SIG-M5 treated with dmso at 0.1 percent for 504 hours (cell line): ENCODE measurements at regions not wholly inside any gene's neighbourhood (a gene's known extent, or its start where the extent isn't known, plus 50 kb on each side); places are given as distances from the start of the nearest gene placed in this dataset.
A peak's percentile ranks its signal among the peaks of the same experiment; 100 is the strongest.
"Not testable (repeated sequence)": the region's sequence is repeated elsewhere in the genome, so short reads cannot be mapped to it uniquely, and the experiment has no call there.

Experiments used
- DNase-seq: peaks from one replicate; lab custom pipeline; 2025; ENCODE audit not compliant: unreplicated experiment; lab: John Stamatoyannopoulos, UW

DNA sequence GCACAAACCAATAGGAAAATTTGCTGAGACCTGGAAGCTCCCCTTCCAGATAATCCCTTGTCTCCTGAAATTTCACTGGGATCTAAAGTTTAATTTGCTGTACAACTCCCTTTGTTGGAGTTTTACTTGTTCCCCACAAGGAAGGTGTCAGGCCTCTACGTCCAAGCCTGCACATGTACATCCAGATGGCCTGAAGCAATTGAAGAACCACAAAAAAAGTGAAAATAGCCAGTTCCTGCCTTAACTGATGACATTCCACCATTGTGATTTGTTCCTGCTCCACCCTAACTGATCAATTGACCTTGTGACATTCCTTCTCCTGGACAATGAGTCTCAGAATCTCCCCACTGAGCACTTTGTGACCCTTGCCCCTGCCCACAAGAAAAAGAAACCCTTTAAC is 716.0 kb upstream of the PCDH20 start:
- DNase-seq, result no peak

DNA sequence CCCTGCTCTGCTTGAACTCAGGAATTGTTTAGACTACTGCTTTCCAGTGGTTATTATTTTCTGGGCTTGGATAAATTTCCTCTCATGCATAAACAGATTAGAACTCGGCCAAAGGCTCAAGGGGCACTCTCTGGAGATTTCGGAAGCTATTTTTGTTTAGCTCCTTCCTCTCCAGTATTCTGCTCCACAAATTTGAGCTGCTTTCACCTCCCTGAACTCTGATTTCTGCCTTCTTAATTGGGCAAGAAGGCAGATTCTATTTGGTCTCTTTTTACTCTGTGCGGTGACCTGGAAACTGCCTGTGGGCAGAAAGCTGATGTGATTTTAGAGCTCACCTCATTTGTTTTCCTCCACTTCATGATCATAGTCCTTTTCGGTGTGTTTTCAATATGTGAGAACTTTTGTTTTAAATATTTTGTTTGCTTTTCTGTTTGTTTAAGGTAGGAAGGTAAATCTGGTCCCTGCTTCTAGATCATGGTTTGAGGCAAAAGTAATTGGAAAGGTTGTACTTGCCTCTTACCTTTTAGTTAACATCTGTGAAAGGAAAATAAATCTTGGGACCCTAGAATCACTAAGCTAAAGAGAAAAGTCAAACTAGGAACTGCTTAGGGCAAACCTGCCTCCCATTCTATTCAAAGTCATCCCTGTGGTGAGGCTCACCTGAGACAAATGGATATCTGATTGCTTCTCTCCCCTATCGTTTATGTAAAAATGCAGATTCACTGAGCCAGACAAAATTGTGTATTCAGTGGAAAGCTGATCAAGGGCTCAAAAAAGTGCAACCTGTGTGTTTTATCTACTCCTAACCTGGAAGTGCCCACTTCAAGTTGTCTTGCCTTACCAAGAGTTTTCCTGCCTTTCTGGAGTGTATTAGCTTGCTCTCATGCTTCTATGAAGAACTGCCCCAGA is 714.7 kb upstream of the PCDH20 start:
- DNase-seq, result no peak

DNA sequence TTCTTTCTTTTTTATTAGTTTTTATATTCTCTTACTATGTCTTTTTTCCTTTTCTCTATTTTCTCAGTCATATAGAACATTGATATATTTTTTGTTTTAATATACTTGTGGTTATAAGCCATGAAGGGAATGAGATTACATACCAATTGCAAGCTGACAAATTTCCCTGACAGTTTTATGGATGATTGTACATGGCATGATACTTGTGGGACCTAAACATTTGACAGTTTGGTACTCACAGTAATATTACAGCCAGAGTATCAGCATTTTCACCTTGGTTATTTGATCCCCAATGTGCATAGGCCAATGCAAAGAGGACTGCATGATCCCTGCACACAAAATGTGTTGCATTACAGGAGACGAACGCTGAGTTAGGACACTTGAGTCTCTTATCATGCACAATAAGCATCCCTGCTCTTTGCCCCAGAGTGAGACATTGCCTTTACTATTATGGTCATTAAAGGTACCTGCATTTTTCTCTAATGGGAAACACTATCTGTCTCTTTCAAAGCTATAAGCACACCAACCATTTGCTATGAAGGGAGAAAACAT is 713.4 kb upstream of the PCDH20 start:
- DNase-seq, result no peak

DNA sequence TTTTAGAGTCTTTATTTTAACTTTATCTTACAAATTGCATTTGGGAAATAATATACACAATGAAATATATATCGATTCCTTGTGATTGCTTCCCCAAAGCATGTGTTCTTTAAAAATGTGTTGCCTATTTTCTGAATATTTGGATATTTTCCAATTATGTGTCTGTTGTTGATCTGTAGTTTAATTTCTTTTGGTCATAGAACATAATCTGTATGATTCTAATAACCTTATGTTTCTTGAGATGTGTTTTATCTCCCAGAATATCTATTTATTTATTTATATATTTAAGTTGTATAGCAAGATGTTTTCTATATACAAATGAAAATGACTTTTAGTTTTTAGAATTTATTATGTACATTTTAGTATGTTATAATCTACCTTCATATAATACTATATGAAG is 710.8 kb upstream of the PCDH20 start:
- no peak for DNase-seq

DNA sequence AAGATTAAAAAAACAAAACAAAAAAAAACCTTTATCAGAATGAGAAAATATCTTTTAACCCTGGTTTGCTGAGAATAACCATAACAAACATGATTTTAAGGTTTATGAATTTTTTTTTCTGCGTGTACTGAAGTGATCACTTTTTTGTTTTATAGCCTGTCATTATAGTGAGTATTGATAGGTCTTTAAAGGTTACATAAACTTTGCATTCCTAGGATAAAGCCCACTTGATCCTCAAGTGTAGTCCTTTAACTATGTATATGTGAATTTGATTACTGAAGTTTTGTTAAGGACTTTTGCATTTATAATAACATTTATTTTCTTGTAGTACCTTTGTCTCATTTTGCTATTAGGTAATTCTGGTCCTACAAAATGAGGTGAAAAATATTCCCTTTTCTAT is 709.8 kb upstream of the PCDH20 start:
- DNase-seq, result no peak

DNA sequence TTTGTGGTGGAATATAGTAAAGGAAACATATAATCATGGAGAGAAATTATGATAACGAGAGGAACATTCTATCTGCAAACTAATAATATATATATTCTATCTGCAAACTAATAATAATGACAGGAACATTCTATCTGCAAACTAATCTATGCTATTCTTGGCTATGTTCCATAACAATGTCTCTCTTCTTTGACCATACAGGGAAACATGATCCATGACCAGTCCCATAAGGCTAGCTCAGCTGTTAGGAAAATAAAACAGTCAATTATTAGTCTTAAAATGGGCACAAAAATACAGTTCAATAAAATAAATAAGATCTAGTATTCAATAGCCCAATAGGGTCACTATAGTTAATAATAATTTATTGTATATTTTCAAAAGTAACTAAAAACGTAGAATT is 707.8 kb upstream of the PCDH20 start:
- no peak for DNase-seq

DNA sequence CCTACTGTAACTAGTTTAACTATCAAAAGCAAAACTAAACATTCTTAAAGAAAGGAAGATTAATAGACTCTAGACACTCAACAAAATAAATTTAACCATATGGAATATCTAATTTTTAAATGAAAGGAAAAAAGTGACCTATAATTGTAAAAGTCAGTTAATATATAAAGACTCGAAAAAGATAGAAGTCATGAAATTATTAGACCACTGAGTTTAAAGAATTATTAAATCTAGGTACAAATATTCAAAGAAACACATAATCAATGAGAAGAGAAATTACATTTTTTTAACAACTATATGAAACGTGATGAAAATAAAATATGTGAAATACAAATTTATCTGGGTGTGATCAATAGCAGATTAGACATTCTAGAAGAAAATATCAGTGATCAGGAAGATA is 706.8 kb upstream of the PCDH20 start:
- no peak for DNase-seq

DNA sequence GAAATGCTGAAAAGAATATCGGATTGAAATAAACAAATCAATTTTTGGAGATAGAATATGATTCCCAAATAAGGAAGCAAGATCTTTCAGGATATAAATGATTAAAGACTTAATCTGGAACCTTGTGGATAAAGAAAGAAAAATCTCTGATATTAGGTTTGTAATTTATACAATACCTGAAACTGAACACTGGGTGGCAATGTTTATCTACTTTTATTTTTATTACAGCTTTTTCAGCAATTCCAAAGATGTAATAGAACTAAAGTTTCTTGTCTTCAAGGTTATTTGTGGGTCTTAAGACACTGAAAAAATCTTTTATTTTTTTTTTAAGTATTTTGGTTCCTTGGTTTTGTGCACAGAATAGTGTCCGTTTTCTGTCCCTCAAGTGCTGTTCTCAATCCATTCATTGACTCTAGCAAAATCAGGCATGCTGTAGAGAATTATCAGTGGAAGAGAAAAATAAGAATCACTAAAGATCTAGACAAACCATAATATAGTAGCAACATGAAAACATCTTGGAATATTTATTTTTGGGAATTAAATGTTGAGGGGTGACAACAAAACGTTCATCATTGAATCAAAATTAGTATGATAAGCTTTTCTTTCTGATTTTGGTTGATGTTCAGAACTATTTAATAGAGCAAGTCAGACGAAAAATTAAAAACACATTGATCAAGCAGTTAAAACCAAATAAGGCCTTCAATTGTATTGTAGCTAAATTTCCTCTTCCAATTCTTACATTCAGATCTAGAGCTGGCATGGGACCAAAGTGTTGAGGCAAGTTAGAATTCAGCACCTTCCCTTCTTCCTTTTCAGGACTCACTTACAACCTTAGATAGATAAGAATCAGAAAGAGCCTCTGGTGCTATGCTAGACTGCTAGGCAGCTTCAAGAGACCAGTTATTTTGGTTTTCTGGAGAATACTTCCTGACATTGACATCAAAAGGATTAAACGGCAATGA is 704.4 kb upstream of the PCDH20 start:
- DNase-seq, result peak; percentile 3

DNA sequence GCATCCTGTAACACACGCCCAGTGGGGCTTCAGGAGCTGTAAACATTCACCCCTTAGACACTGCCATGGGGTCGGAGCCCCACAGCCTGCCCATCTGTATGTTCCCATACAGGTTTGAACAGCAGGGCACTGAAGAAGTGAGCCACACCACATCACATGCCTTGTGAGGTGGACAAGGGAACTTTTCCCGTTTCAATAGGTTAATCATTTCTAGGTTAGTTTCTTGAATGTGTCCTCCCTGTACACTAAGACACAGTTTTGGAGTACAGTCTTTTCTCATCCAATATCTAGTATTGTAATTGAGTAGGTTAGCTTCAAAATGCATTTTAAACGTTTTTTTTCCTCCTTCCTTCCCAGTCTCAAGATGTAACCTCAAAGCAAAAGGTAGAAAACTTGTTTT is 700.2 kb upstream of the PCDH20 start:
- no peak for DNase-seq

DNA sequence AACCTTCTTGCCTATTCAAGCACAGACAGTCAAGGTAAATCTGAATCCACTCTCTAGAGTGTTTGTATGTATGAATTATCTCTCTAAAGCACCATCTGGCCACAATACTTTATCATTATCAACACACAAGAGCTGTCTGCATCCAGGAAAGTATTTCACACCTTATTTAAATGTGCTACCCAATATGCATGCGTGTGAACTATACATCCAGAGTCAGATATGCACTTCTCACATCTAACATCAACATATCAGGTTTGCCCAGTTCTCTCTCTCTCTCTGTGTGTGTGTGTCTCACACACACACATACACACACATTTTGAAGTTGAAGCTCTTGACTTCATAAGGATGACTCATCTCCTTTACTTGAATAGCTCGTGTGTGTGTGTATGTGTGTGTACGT is 697.5 kb upstream of the PCDH20 start:
- no peak for DNase-seq

DNA sequence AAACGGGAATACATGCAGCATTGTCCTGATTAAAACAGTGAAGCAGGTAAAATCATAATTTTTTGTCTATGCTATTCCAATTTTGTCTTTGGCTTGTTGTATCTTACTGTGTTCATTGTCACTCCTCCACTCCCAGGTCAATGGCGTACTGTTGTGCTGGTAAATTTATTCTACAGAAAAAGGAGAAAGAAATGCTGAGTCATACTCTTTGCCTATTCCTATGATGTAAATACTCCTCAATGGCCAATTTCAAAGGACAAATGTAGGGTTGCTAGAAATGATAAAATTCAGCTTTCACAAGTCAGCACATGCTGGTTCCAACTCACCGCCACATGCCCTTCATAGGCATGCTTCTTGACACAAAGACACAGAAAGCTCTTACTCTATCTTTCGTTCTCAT is 694.4 kb upstream of the PCDH20 start:
- no peak for DNase-seq

DNA sequence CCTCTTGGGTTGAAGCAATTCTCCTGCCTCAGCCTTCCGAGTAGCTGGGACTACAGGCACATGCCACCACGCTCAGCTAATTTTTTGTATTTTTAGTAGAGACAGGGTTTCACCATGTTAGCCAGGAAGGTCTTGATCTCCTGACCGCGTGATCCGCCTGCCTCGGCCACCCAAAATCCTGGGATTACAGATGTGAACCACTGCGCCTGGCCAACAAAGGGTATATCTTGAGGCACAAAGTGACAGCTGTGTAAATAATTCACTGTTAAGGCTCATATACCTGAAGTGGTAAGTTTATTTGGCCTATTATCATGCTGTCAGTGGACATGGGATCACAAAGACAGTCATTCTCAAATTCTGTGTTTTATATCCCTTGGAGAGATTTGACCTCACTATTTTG is 688.5 kb upstream of the PCDH20 start:
- not testable (repeated sequence) for DNase-seq

DNA sequence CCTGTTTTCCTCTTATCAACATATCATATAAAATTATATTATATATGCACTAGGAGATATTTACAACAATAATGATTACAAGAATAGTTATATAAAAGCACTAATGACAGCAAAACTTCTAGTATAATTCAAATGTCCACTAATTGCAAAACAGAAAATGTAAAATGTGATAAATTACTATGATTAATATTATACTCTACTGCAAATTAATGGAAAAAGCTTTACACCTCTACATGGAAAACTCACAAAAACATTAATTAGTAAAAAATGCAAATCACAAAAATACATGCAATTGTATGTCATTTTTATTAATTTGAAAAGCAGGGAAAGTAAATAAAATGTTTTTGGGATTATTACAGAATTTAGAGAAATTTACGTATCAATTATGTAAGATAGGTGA is 681.0 kb upstream of the PCDH20 start:
- DNase-seq, result no peak

DNA sequence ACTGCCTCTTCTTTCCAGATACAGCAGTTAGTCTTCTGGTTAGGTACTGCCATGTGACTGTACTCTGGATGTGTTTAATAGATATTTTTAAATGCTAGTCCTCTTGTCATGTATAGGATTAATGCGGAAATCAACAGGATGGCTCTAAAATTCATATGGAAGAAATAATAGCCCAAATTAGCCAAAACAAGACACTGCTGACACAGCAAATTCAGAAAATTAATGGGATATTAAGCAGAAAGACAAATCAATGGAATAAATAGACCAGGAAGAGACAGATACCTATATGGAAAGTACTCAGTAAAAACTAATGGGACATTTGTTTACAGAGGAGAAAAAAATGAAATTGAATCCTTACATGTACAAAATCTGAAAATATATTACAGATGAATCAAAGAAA is 679.3 kb upstream of the PCDH20 start:
- no peak for DNase-seq

DNA sequence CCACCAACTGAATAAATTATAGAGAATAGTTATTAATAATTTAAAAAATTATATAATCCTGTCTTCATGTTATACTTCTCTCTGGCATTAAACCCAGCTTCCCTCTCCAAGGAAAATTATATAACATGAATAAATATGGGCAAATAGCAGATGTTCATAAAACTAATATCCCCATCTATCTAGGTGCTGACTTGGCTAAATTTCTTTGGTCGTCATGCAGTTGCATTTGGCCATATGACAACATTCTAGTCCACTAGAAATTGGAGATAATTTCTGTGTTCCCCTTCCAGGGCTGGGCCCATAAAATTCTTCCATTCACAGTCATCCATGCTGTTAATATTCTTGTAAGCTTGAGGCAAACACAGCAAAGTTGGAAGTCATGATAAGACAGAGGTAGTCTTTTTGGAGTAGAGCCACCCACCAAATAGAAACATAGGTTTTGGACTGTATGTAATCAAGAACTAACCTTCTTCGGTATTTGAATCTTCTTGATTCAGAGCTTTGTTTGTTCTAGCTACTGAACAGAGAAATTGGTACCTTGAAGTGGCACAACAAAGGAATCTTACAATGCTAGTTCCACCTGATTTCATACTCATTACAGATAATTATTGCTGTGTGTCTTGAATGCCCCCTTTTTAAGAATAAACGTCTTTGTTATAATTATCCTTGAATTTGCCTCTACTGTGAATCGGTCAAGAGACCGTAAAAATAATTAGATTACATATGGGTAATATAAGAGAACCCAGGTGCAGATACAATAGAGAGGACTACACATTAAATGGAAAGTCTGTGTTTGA is 678.5 kb upstream of the PCDH20 start:
- DNase-seq, result no peak

DNA sequence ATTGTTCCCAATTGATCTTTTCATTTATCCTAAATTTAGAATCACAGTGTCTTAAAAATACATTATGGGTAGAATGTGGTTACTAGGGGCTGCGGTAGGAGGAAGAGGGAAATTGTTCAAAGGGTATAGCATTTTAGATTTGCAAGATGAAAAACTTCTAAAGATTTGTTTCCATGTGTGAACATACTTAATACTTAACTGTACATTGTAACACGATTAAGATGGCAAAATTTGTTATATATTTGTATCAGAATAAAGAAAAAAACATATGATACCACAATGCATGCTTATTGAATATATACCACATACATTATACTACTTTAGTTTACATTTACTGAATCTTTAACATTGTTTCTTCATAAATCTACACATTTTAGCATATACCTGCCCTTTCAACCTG is 677.3 kb upstream of the PCDH20 start:
- DNase-seq, result no peak

DNA sequence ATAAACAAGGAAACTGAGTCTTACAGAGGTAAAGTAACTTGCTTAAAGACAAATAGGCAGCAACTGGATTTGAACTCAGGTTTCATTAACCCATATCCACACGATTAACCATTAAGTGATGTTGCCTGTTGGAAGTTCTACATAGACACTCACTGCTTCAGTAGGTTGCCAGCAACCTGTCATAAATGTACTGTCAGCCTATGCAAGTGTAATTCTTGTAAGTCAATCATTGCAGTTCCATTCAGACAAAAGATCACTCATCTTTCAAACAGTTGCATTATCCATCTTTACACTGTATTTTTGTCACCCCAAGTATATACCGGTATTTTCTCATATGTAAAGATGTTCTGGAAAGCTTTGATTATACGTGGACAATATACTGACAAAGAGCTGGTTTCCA is 676.9 kb upstream of the PCDH20 start:
- DNase-seq, result no peak

DNA sequence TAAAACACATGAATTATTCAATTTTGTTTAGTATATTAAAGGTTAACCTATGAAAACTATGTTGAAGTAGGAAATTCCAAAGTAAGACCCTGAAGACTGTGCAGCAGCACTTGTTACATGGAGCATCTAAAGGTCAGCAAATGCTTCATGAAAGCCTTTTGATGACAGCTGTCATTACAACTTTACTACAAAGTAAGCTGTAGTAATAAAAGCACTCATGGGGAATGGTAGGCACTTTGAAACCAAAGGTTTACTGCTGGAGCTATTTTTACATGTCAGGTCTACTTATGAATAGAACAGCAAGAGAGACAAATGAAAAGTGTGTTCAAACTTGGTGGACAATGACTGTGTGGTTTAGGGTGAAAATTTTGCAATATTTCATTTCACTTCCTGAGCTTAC is 672.5 kb upstream of the PCDH20 start:
- DNase-seq, result no peak

DNA sequence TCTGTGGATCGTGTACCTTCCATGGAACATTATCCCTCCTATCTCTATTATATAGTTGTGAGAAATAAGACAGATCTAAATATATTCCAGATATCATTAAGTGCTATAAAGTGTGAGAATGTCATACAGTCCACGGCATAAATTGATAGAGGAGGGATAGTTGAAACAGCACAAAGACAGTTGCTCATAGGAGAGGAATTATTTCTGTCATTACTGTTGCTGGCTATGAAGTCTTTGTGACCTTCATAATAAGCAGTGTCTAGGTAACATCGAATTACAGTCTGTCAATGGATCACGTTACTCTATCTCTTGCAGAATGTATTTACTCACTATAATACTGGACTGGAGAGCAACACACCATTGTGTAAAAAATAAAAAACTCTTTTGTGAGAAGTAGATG is 671.5 kb upstream of the PCDH20 start:
- no peak for DNase-seq

DNA sequence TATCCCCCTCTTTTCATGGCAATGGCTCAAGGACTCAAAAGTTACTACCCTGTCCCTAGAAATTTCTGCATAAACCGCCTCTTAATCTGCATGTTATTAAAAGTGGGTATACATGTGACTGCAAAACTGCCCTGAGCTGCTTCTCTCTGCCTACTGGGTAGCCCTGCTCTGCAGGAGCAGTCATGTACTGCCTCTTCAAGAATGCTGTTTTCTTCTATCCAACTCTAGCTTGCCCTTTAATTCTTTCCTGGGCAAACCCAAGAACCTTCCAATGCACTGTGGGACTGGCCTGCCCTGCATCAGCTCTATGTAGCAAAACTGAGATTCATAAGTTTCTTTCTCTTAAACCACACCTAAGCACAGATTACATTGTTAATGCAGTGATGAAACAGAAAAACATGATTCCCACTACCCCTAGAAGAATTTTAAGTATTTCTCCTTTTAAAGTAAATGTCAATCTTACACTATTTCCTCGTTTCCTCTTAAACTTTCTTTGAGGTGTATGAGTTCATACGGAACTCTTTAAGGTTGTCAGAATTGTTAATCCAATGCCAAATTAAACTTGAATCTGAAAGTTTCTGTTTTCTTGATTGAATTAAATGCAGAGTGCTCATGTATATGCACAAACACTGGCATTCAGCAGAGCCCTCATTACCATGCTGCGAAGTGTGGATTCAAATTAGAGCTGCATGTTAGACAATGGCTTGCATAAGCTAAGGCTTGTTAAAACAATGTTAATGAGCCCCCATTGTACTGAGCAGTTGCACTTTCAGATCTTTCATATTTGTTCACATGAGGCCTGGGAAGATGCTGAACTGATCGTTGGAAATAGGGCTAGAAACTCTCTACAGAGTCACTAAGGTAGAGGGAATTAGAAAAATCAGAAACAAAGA is 669.9 kb upstream of the PCDH20 start:
- DNase-seq, result no peak
